Esophagus squamous epithelium (tissue), 4 donors: ENCODE measurements at regions not wholly inside any gene's neighbourhood (a gene's known extent, or its start where the extent isn't known, plus 50 kb on each side); places are given as distances from the start of the nearest gene placed in this dataset.

Source experiments
- CTCF ChIP-seq, 6 experiments: fragments of 450-650 bp in 4 of 6; fragments of 200-600 bp in 2 of 6; sonication (generic) in 2 of 6; IDR thresholded peaks; one replicate each; pipeline ENCODE4 v1.5.1; 2016 to 2019; ENCODE audit warnings: antibody characterized with exemption in 6 of 6, mild to moderate bottlenecking in 4 of 6, moderate library complexity in 4 of 6
- POLR2A ChIP-seq, 4 donors: fragments of 450-650 bp; IDR thresholded peaks; one replicate each; pipeline ENCODE4 v1.6.1; 2017; ENCODE audit warnings: antibody characterized with exemption in 4 of 4, mild to moderate bottlenecking in 4 of 4, moderate library complexity in 3 of 4

DNA sequence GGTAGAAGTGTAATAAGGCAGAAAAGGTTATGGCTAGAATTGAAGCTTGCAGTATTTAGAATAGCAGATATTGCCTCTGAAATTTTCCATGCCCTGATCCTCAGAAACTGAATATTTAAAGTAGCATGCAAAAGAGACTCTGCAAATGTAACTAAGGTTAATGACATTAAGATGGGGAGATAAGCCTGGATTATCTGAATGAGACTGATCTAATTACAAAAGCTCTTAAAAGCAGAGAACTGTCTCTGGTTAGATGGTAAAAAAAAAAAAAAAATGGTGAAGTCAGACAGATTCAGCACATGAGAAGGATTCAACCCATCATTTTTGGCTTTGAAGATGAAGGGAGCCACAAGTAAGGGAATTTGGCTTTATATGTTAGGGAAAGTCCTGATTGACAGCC, 503.7 kb upstream of the IRAK1BP1 start:
- TF ChIP-seq CTCF (IDR thresholded peaks at IDR 0.05) (no peak), POLR2A (IDR thresholded peaks at IDR 0.05) (no peak)
